HL-60 (cell line): ENCODE measurements at regions not wholly inside any gene's neighbourhood (a gene's known extent, or its start where the extent isn't known, plus 50 kb on each side); places are given as distances from the start of the nearest gene placed in this dataset.
A peak's percentile ranks its signal among the peaks of the same experiment; 100 is the strongest.

ENCODE experiments used
- DNase-seq, 2 experiments: peaks; one replicate each; pipeline ENCODE4 v3.0.0-alpha.2; 2010 to 2020; ENCODE audit warnings: low read depth in 1 of 2, low spot score in 1 of 2
- H3K27ac ChIP-seq: fragments of 250-450 bp; sonication (Bioruptor Pico); replicated peaks from 2 replicates; pipeline ENCODE4 v1.5.1; 2020; ENCODE audit warnings: mild to moderate bottlenecking, moderate library complexity
- H3K27me3 ChIP-seq: fragments of 250-450 bp; sonication (Bioruptor Pico); 2 replicates; pipeline ENCODE4 v1.5.1; 2021; ENCODE audit warnings: mild to moderate bottlenecking, moderate library complexity; ENCODE audit not compliant: insufficient read depth, poor library complexity, severe bottlenecking
- H3K4me3 ChIP-seq: replicated peaks from 2 replicates; pipeline ENCODE4 v1.5.1; 2011; ENCODE audit warnings: mild to moderate bottlenecking, control low read depth, low read length; ENCODE audit not compliant: insufficient read depth
- GABPA ChIP-seq: IDR thresholded peaks from 2 replicates; pipeline ENCODE4 v1.6.1; 2012; ENCODE audit warnings: low read depth
- POLR2AphosphoS5 ChIP-seq: IDR thresholded peaks from 2 replicates; pipeline ENCODE4 v1.6.1; 2012; ENCODE audit warnings: low read depth
- SPI1 ChIP-seq: IDR thresholded peaks from 2 replicates; pipeline ENCODE4 v1.6.1; 2012; ENCODE audit warnings: low read depth, mild to moderate bottlenecking, borderline replicate concordance
- TF ChIP-seq, protein P1 (sequence below): IDR thresholded peaks from 2 replicates; pipeline ENCODE4 v1.6.1; 2012; ENCODE audit warnings: low read depth; ENCODE audit not compliant: insufficient replicate concordance
- TF ChIP-seq, protein P2 (sequence below): IDR thresholded peaks from one replicate; pipeline ENCODE4 v1.5.1; 2011; ENCODE audit warnings: low read length, control low read depth, inconsistent platforms; ENCODE audit not compliant: insufficient read depth

DNA sequence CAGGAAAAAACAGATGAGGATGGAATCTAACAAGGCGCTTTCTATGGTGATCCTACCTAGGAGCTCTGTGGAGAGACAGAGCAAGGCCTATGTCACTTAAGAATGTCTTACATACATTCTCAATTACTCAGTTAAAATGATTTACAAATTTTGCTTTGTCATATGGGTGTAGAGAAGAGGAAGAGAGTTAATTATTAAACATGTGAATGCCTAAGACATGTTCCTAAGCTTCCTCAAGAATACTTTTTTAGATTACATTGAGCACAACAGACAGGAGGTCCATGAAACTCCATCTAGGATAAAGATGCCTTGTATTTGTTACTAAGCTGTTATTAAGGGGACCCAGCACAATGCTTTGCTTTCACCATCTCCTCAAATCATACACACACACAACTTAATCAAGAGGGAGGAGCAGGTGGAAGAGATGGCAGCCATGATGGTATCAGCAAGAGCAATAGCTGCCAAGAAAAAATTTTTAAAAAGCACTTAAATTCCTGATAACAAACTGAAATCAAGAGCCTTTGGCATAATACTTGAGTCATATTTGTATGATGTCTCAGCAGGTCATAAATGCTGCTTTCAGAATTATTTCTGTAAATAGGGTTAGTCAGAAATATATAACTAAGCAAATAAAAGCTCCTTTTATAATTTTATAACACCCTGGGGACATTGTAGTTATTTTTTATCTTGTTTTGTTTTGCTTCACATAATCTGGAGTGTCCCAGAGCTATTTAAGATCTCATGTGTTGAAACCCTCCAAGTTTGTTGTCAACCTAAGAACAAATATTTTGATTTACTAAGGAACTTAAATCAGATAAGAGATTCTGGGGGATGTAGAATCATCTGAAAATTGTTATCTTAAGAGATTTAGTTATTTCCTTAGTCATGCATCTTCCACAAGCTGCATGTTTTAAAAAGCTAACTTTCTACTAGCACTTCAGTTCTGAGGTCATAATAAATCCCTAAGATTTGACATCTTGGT, 70.0 kb upstream of the CD2AP start:
- H3K4me3 ChIP-seq = no peak overlapping the region
- DNase-seq = no peak
- no peak overlapping the region for H3K27ac ChIP-seq
- H3K27me3 ChIP-seq = no peaks in the 10 kb centered on the region
- TF ChIP-seq POLR2AphosphoS5 = no peak
- TF ChIP-seq, protein P1, sequence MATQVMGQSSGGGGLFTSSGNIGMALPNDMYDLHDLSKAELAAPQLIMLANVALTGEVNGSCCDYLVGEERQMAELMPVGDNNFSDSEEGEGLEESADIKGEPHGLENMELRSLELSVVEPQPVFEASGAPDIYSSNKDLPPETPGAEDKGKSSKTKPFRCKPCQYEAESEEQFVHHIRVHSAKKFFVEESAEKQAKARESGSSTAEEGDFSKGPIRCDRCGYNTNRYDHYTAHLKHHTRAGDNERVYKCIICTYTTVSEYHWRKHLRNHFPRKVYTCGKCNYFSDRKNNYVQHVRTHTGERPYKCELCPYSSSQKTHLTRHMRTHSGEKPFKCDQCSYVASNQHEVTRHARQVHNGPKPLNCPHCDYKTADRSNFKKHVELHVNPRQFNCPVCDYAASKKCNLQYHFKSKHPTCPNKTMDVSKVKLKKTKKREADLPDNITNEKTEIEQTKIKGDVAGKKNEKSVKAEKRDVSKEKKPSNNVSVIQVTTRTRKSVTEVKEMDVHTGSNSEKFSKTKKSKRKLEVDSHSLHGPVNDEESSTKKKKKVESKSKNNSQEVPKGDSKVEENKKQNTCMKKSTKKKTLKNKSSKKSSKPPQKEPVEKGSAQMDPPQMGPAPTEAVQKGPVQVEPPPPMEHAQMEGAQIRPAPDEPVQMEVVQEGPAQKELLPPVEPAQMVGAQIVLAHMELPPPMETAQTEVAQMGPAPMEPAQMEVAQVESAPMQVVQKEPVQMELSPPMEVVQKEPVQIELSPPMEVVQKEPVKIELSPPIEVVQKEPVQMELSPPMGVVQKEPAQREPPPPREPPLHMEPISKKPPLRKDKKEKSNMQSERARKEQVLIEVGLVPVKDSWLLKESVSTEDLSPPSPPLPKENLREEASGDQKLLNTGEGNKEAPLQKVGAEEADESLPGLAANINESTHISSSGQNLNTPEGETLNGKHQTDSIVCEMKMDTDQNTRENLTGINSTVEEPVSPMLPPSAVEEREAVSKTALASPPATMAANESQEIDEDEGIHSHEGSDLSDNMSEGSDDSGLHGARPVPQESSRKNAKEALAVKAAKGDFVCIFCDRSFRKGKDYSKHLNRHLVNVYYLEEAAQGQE = no peak
- TF ChIP-seq, protein P2, sequence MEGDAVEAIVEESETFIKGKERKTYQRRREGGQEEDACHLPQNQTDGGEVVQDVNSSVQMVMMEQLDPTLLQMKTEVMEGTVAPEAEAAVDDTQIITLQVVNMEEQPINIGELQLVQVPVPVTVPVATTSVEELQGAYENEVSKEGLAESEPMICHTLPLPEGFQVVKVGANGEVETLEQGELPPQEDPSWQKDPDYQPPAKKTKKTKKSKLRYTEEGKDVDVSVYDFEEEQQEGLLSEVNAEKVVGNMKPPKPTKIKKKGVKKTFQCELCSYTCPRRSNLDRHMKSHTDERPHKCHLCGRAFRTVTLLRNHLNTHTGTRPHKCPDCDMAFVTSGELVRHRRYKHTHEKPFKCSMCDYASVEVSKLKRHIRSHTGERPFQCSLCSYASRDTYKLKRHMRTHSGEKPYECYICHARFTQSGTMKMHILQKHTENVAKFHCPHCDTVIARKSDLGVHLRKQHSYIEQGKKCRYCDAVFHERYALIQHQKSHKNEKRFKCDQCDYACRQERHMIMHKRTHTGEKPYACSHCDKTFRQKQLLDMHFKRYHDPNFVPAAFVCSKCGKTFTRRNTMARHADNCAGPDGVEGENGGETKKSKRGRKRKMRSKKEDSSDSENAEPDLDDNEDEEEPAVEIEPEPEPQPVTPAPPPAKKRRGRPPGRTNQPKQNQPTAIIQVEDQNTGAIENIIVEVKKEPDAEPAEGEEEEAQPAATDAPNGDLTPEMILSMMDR = no peak
- TF ChIP-seq SPI1 = no peak
- no peak for TF ChIP-seq GABPA

DNA sequence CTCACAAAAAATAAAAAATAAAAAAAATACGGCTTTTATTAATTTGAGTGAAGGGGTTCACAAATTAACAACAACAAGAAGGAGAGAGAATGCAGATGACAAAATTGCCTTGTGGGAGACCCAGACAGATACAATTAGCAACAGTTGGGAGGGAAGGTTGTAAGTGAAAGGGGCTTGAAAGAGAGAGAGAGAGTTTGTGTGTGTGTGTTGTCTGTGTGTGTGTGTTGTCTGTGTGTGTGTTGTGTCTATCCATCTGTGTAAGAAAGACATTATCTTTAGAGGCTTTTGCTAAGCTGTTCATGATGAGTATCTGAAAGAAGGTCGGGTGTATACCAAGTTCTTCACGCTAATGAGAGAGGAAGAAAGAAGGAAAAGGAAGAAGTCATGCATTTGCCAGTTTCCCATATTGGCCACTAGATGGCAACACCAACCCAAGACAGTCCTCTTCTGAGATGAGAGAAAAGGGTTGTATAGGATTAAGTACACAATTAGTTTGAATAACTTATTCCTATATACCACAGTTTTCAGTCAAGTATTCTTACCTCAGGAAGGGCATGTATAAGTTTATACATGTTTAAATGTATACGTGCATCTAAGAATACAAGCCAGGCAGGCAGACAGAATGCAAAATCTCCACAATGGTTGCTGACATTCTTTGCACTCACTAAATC, 63.7 kb upstream of the CD2AP start:
- H3K4me3 ChIP-seq = peak overlapping the region; percentile 33
- no peak overlapping the region for H3K27ac ChIP-seq
- H3K27me3 ChIP-seq = no peaks in the 10 kb centered on the region
- DNase-seq = peak; percentile 28 to 52
- TF ChIP-seq SPI1 (peak; percentile 42; the same call in 1 of the 2 replicates), POLR2AphosphoS5 (no peak)
- TF ChIP-seq, protein P2 = peak; percentile 85

DNA sequence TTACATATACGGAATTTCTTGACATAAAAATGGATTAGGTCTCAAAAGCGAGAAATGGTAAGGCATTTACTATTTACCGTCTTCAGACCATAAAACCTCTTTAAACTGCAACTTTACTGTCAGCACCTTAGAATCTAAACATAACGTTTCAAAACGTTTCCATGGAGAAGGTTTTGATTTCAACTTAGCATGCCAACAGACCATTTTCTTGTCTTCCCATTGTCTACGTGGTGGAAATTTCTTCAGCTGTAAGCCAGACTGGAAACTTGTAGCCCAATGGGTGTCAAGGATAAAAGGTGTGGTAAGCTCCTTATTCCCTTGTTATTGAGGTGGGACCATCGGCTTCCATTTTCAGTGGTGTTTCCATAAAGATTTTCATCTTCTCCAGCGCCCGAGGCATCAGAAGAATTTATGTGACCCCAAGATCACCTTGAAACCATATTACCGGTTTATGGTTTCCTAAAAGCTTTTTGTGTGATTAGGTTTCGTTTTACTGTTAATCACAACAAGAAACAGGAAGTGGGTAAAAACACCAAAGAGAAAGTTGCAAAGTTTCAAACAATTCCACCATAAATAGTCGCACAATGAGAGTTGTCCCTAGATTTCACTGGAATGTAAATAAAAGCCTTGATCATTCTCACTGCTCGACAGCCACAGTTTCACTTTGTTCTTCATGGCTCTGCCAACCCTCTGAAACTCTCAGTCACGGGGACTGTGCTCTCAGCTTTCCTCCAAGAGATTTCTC, 63.0 kb upstream of the CD2AP start:
- no peaks in the 10 kb centered on the region for H3K27me3 ChIP-seq
- H3K27ac ChIP-seq = peak overlapping the region; percentile 18
- peak overlapping the region; percentile 33 for H3K4me3 ChIP-seq
- DNase-seq = peak in 1 of 2 experiments; percentile 2
- TF ChIP-seq SPI1 = peak; percentile 86
- TF ChIP-seq, protein P1 = no peak
